HG02943 (cell line): ENCODE measurements at regions not wholly inside any gene's neighbourhood (a gene's known extent, or its start where the extent isn't known, plus 50 kb on each side); places are given as distances from the start of the nearest gene placed in this dataset.

Source experiments
- ATAC-seq: cut with Tn5 transposase; IDR thresholded peaks from one replicate; pipeline ENCODE4 v1.9.1; 2021; ENCODE audit warnings: mild to moderate bottlenecking, low read depth, moderate library complexity; ENCODE audit not compliant: unreplicated experiment

DNA sequence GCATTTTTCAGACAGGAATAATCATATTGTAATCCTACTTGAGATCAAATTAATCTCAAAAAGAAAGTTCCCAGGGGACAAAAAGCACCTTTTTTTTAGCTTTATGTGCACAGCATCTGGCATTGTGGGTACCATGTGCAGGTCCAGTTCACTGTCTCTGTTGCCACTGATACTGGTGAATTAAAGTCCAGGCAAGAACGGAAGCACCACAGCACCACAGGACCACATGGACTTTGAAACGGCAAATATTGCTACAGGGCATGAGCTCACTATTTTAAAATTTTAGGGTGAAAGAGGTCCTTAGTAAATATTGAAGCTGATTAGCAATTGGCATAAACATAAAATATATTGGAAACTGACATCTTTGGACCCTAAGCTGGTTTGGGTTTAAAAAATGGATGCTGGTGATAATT lies 709.0 kb downstream of the EPM2A start:
- ATAC-seq: no peak

- no peak for ATAC-seq
Observed at GRCh38 chr6:145028144-145028818, 707.0 kb downstream of the EPM2A start.

DNA sequence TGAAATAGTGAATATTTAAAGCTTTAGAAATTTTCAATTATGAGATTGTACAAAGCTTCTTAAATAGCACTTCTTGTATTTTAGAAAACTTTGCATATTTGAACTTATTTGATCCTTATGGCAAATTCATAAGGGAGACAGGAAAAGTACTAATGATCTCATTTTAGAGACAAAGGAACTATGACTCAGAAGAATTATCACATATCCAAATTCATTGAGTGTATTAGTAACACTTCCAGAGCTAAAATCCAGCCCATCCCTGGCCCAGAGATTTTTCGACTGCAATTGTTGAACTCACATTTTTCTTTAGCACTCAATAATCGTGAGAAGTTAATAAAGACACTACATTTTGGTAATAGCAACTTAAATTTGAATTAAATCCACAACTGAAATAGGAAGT lies 704.3 kb downstream of the EPM2A start:
- no peak for ATAC-seq

DNA sequence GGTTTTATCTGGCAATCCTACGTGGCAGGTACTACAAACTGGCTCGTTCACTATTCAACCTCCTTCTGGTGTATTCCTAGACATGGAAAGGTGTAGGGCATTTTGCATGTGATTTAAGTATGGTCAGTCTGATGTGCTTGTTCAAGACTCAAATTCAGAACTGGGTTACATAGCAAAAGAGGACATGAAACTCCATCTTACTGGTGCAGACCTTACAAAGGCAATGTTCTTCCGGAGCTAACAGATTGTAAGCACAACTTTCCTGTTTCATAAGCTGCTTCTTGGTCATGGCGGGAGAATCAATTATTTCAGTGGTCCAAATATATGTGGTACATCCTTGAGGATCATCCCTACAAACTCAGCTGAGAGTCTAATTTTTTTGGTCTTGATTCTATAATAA lies 703.4 kb downstream of the EPM2A start:
- no peak for ATAC-seq

DNA sequence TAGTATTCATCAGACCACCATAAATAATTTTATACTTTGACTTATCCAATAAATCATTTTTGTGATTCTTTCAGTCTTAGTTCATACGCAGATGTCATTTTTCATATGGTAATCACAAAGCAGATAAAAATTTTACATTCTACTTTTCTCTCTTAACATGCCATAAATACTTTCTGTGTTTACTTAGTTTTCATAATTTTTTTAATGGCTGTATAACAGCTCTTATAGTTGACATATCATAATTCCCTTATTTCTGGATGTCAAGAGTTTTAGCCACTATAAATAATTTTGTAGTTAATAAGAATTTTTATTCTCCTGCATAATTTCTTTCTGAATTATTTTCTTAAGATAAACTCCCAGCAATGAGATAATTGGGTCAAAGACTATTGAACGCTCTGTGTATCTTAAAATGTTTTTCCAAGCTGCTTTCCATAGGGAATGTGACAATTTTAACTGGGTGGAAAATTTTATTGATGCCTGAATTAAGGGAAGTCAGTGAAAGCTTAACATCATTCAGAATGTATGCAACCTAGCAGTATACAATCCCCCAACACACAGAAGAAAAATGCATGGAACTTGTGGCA lies 702.7 kb downstream of the EPM2A start:
- no peak for ATAC-seq

- no peak for ATAC-seq
Observed at GRCh38 chr6:145034664-145035063, 700.7 kb downstream of the EPM2A start.

DNA sequence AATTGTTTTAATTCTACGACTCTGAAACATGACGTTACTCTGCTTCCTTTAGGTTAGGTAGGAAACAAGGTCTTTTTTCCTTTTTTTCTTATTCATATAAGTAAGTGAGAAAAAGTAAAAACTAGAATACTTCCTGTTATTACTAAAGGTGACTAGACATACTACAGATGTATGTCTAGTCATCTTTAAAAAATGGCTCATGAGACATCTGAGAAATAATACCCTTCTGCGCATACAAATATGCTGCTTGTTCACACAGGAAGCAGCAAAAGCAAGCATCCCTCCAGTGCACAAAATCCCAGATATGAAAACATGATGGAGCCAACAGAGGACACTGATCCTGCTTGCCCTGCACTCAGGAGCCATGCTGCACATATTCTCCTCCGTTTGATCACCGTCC lies 699.1 kb downstream of the EPM2A start:
- no peak for ATAC-seq

DNA sequence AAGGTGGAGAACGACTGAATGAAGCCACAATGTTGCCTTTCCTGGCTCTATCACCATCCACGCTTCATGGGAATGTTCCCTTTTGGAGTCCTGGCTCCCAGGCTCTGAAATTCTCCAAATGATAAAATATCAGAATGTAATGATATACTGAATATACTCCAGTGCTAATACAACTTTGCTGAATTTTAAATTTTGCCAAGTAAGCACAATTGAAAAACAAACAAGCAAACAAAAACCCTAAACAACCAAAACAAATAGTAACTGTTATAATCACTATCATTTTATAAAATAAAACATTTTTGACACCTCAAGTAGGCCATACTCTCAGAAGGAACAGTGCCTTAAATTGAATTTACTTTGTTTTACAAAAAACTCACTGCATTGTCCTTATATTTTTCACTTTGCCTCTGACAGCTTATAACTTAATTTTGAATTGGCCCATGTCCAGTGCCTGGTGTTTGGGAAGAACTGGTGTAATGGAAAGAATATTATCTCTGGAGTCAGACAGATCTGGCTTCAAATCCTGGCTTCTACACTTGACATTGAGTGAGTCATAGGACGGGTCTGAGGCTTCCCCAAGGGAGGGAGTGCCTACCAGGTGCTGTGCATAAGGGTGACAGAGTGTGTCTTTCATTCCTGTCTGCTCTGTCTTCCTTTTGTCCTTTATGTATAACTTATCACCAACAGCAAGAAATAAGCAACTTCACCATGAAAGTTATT lies 698.3 kb downstream of the EPM2A start:
- no peak for ATAC-seq

DNA sequence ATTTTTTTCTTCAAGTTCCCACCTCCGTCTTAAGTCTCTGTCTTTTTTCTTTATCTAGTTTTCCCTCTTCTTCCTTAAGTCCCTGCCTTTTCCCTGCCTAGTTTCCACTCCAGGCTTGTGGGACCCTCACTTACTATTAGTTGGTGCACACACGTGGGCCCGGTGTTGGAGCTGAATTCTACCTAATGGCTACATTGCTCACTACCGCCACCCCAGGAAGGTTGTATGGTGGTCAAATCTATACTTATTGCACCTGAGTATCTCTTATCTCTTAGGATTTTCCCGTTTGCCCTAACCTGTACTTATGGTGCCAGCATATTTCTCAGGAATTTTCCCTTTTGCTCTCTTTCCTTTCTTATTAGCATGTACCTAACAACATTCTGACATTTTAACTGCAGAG lies 692.8 kb downstream of the EPM2A start:
- ATAC-seq: no peak

DNA sequence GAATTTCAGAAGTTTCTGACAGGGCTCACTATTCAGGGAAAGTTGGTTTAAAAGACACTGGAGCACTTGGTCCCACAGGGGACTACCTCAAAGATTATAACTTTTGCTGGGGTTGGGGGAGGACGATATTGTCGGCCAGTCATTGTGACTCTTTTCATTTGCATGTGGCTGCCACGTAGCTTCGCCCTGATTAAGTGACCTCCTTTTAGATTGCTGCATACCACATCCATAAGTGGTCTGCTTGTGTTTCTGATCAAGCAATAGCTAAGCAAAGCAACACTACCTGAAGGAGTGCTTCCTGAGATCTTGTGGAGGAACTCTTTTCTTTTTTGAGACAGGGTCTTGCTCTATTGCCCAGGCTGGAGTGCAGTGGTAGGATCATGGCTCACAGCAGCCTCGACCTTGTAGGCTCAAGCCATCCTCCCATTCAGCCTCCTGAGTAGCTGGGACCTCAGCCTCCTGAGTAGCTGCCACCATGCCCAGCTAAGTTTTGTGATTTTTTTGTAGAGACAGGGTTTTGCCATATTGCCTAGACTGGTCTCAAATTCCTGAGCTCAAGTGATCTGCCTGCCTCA lies 691.3 kb downstream of the EPM2A start:
- no peak for ATAC-seq

- no peak for ATAC-seq
Observed at GRCh38 chr6:145044641-145045246, 690.6 kb downstream of the EPM2A start.

GRCh38 chr6:145045582-145045981 lies 689.7 kb downstream of the EPM2A start:
- no peak for ATAC-seq

GRCh38 chr6:145047891-145048290 lies 687.4 kb downstream of the EPM2A start:
- ATAC-seq: no peak

DNA sequence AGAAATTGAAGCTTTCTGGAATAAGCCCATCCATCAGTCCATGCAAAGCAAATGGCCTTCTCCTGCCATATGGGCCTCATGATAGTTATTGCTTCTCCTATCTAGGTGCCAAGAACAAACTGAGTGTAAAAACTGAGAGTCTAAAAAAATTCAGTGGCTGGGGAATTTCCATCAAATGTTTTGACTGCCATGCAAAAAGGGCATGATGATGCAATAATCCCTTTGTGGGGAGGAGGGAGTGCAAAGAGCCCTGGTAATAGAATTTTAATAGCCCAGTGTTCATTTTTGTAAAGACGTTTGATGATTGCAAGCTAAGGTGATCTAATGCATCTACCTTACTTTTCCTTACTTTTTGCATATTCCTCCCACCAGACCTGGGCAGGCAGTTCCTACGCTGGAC lies 683.7 kb downstream of the EPM2A start:
- ATAC-seq: no peak

DNA sequence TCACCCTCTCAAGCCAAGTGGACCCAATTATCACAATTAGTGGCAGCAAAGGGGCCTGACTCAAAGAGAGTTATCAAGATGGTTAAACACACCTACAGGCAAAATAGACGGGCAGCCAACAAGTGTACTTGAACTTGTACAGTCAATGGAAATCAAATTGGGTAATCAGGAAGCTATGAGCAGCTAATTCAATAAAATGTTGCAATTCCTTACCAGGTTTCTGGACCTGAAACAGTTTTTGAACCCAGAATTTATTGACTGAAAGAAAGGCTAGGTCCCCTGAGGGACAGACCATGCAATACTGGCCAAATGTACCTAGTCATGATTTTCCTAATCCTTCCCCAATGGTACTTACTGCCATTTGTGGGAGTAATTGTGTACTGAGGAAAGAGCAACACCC lies 679.8 kb downstream of the EPM2A start:
- no peak for ATAC-seq

- no peak for ATAC-seq
Observed at GRCh38 chr6:145060714-145061113, 674.6 kb downstream of the EPM2A start.

DNA sequence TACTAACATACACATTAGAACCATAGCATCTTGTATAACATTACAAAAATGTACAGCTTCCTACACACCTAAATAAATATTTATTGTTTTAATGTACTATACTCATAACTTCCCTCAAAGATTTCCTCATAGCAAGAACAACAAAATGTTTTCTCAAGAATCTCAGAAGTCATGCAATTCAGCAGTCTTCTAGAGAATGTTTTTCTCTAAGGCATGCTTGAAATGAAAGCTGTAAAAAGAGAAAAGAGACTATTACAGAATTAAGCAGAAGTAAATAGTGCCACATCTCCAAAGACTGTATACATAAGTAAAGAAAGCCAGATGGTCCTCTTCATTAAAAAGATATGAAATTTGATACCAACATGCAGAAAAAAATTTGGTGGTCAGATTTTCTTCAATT lies 672.2 kb downstream of the EPM2A start:
- no peak for ATAC-seq

GRCh38 chr6:145067430-145067829 lies 667.9 kb downstream of the EPM2A start:
- ATAC-seq: no peak

GRCh38 chr6:145068577-145068976 lies 666.7 kb downstream of the EPM2A start:
- no peak for ATAC-seq

GRCh38 chr6:145069966-145070365 lies 665.4 kb downstream of the EPM2A start:
- no peak for ATAC-seq

GRCh38 chr6:145070791-145071190 lies 664.5 kb downstream of the EPM2A start:
- no peak for ATAC-seq
